Inflammatory macrophage treated with lipopolysaccharide for 1 hour (primary cell): ENCODE measurements at regions not wholly inside any gene's neighbourhood (a gene's known extent, or its start where the extent isn't known, plus 50 kb on each side); places are given as distances from the start of the nearest gene placed in this dataset.
"Not testable (repeated sequence)": the region's sequence is repeated elsewhere in the genome, so short reads cannot be mapped to it uniquely, and the experiment has no call there.

Experiments used
- DNase-seq, 2 donors: peaks; one replicate each; pipeline ENCODE4 v3.0.0-alpha.2; 2020 to 2022

- DNase-seq = no peak
Measured at GRCh38 chr4:38386005-38386551, 277.9 kb upstream of the KLF3 start.

GRCh38 chr4:38386654-38387188 is 277.3 kb upstream of the KLF3 start:
- no peak for DNase-seq

- DNase-seq = no peak
Measured at GRCh38 chr4:38387348-38387747, 276.7 kb upstream of the KLF3 start.

GRCh38 chr4:38387819-38388218 is 276.2 kb upstream of the KLF3 start:
- DNase-seq = no peak

GRCh38 chr4:38388907-38389306 is 275.1 kb upstream of the KLF3 start:
- DNase-seq = not testable (repeated sequence)

GRCh38 chr4:38390969-38391545 is 272.9 kb upstream of the KLF3 start:
- peak in 1 of 2 donors; percentile 14 for DNase-seq

GRCh38 chr4:38392223-38392855 is 271.7 kb upstream of the KLF3 start:
- no peak for DNase-seq

- DNase-seq = no peak
Measured at GRCh38 chr4:38396091-38396490, 267.9 kb upstream of the KLF3 start.

- no peak for DNase-seq
Measured at GRCh38 chr4:38396845-38397547, 267.0 kb upstream of the KLF3 start.

- DNase-seq = no peak
Measured at GRCh38 chr4:38400946-38401345, 263.1 kb upstream of the KLF3 start.

- DNase-seq = no peak
Measured at GRCh38 chr4:38406243-38406642, 257.8 kb upstream of the KLF3 start.

- no peak for DNase-seq
Measured at GRCh38 chr4:38409852-38410251, 254.1 kb upstream of the KLF3 start.

GRCh38 chr4:38411092-38411491 is 252.9 kb upstream of the KLF3 start:
- no peak for DNase-seq

- no peak for DNase-seq
Measured at GRCh38 chr4:38411981-38412536, 251.9 kb upstream of the KLF3 start.

GRCh38 chr4:38413524-38414341 is 250.3 kb upstream of the KLF3 start:
- no peak for DNase-seq

- DNase-seq = no peak
Measured at GRCh38 chr4:38414410-38414809, 249.6 kb upstream of the KLF3 start.

GRCh38 chr4:38415682-38416081 is 248.3 kb upstream of the KLF3 start:
- no peak for DNase-seq

GRCh38 chr4:38416450-38417014 is 247.5 kb upstream of the KLF3 start:
- DNase-seq = no peak

- DNase-seq = not testable (repeated sequence)
Measured at GRCh38 chr4:38420254-38420653, 243.7 kb upstream of the KLF3 start.

GRCh38 chr4:38422850-38423249 is 241.1 kb upstream of the KLF3 start:
- no peak for DNase-seq

- DNase-seq = no peak
Measured at GRCh38 chr4:38424151-38424871, 239.7 kb upstream of the KLF3 start.

GRCh38 chr4:38426532-38426931 is 237.5 kb upstream of the KLF3 start:
- DNase-seq = no peak
